ENCODE measurements at regions not wholly inside any gene's neighbourhood (a gene's known extent, or its start where the extent isn't known, plus 50 kb on each side); places are given as distances from the start of the nearest gene placed in this dataset.

DNA sequence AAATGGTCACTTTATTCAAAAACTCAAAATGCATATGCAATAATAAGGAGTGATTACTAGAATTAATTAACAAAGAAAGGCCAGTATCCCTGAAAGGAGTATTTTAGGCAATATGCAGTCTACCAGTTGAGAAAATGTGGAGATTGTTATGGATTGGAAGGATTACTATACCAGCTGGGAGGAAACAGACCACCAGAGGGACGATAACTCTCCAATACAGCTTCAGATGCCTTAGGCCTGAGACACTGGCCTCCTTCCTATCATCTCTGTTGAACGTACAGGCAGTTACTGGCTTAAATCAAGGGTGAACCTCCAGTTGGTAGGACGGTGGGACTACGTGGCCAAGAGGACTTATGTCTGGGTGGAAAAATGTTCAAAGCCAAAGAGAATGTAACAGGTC, 336.4 kb upstream of the EPHA4 start:
- Histone ChIP-seq H3K79me2 (ENCODE audit: control insufficient read depth, insufficient read depth, low read length) (no peaks in the 10 kb centered on the region), H4K20me1 (replicated peaks; ENCODE audit: control insufficient read depth, insufficient read depth, low read length) (no peaks in the 10 kb centered on the region), H3K36me3 (ENCODE audit: control insufficient read depth, insufficient read depth, low read length) (no peaks in the 10 kb centered on the region), H3K9me3 (replicated peaks; ENCODE audit: control insufficient read depth, insufficient read depth, low read depth, low read length) (no peaks in the 10 kb centered on the region), H3K4me1 (replicated peaks in 1 of 2; ENCODE audit: control insufficient read depth in 2 of 2, insufficient read depth in 2 of 2, low read length in 2 of 2) (no peaks in the 10 kb centered on the region), H3K27ac (ENCODE audit: extremely low read depth, low read depth, low read length) (no peak overlapping the region), H3K9ac (ENCODE audit: insufficient read depth in 1 of 2, low read depth in 2 of 2, low read length in 2 of 2) (no peak overlapping the region), H3K9me1 (ENCODE audit: control insufficient read depth, insufficient read depth, low read length) (no peaks in the 10 kb centered on the region), H3K4me2 (ENCODE audit: insufficient read depth, low read length) (no peak overlapping the region), H2AFZ (ENCODE audit: low read depth, low read length) (no peak overlapping the region), H3K4me3 (no peak overlapping the region), H3K27me3 (ENCODE audit: control insufficient read depth in 2 of 2, insufficient read depth in 2 of 2, low read length in 2 of 2) (no peaks in the 10 kb centered on the region)
- intact Hi-C loops (cut with micrococcal nuclease) (no loop called here), in situ Hi-C loops (cut with MboI) (no loop called here)
- FAIRE-seq (no peak), ATAC-seq (no peak), DNase-seq (ENCODE audit: extremely low read depth in 1 of 4, low spot score in 3 of 4) (no peak)
- WGBS (ENCODE audit: insufficient coverage, low coverage, missing lambda C conversion rate): 0% methylated on average over 4 of the region's 4 CpGs
- ChIA-PET POLR2A (interaction anchor here (0.6 kb wide), 1 partner anchor 278 kb away, joined by 3 read pairs; no protein-coding TSS in a partner anchor), CTCF (ENCODE audit: low intra/inter-chr PET ratio) (no interaction called here)
- BruUV-seq (replicated peaks): no TSS peak
- TF ChIP-seq HOXB6 (CRISPR knock-in tag; IDR thresholded peaks at IDR 0.05; ENCODE audit: borderline replicate concordance) (no peak), ZNF780A (CRISPR knock-in tag; IDR thresholded peaks at IDR 0.05) (no peak), KAT7 (CRISPR knock-in tag; IDR thresholded peaks at IDR 0.05; ENCODE audit: borderline replicate concordance) (no peak), SAP30 (IDR thresholded peaks at IDR 0.05; ENCODE audit: borderline replicate concordance, insufficient read depth, low read depth, low read length, poor library complexity, severe bottlenecking) (no peak), ARID1B (IDR thresholded peaks at IDR 0.05) (no peak), ZNF197 (CRISPR knock-in tag; IDR thresholded peaks at IDR 0.05; ENCODE audit: low read depth) (no peak), ZNF224 (CRISPR knock-in tag; IDR thresholded peaks at IDR 0.05) (no peak), ZC3H11A (IDR thresholded peaks at IDR 0.05; ENCODE audit: low read depth, low read length) (no peak), ZNF121 (CRISPR knock-in tag; conservative IDR thresholded peaks at IDR 0.05) (no peak)
- TF ChIP-seq, protein P1, sequence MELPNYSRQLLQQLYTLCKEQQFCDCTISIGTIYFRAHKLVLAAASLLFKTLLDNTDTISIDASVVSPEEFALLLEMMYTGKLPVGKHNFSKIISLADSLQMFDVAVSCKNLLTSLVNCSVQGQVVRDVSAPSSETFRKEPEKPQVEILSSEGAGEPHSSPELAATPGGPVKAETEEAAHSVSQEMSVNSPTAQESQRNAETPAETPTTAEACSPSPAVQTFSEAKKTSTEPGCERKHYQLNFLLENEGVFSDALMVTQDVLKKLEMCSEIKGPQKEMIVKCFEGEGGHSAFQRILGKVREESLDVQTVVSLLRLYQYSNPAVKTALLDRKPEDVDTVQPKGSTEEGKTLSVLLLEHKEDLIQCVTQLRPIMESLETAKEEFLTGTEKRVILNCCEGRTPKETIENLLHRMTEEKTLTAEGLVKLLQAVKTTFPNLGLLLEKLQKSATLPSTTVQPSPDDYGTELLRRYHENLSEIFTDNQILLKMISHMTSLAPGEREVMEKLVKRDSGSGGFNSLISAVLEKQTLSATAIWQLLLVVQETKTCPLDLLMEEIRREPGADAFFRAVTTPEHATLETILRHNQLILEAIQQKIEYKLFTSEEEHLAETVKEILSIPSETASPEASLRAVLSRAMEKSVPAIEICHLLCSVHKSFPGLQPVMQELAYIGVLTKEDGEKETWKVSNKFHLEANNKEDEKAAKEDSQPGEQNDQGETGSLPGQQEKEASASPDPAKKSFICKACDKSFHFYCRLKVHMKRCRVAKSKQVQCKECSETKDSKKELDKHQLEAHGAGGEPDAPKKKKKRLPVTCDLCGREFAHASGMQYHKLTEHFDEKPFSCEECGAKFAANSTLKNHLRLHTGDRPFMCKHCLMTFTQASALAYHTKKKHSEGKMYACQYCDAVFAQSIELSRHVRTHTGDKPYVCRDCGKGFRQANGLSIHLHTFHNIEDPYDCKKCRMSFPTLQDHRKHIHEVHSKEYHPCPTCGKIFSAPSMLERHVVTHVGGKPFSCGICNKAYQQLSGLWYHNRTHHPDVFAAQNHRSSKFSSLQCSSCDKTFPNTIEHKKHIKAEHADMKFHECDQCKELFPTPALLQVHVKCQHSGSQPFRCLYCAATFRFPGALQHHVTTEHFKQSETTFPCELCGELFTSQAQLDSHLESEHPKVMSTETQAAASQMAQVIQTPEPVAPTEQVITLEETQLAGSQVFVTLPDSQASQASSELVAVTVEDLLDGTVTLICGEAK (IDR thresholded peaks at IDR 0.05): no peak
- TF ChIP-seq, protein P1 (CRISPR knock-in tag; IDR thresholded peaks at IDR 0.05): no peak
- TF ChIP-seq, protein P2, sequence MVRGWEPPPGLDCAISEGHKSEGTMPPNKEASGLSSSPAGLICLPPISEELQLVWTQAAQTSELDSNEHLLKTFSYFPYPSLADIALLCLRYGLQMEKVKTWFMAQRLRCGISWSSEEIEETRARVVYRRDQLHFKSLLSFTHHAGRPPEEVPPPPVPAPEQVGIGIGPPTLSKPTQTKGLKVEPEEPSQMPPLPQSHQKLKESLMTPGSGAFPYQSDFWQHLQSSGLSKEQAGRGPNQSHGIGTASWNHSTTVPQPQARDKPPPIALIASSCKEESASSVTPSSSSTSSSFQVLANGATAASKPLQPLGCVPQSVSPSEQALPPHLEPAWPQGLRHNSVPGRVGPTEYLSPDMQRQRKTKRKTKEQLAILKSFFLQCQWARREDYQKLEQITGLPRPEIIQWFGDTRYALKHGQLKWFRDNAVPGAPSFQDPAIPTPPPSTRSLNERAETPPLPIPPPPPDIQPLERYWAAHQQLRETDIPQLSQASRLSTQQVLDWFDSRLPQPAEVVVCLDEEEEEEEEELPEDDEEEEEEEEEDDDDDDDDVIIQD (CRISPR knock-in tag; IDR thresholded peaks at IDR 0.05): no peak
- TF ChIP-seq, protein P3, sequence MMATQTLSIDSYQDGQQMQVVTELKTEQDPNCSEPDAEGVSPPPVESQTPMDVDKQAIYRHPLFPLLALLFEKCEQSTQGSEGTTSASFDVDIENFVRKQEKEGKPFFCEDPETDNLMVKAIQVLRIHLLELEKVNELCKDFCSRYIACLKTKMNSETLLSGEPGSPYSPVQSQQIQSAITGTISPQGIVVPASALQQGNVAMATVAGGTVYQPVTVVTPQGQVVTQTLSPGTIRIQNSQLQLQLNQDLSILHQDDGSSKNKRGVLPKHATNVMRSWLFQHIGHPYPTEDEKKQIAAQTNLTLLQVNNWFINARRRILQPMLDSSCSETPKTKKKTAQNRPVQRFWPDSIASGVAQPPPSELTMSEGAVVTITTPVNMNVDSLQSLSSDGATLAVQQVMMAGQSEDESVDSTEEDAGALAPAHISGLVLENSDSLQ (IDR thresholded peaks at IDR 0.05): no peak

Data from K562 (cell line).